Endothelial cell of hepatic sinusoid (primary cell): ENCODE measurements at regions not wholly inside any gene's neighbourhood (a gene's known extent, or its start where the extent isn't known, plus 50 kb on each side); places are given as distances from the start of the nearest gene placed in this dataset.

Experiments
- in situ Hi-C: cut with HindIII; loops from 2 replicates; pipeline ENCODE4 v1.10.0; 2017; ENCODE audit warnings: low sequenced_read_pairs

DNA sequence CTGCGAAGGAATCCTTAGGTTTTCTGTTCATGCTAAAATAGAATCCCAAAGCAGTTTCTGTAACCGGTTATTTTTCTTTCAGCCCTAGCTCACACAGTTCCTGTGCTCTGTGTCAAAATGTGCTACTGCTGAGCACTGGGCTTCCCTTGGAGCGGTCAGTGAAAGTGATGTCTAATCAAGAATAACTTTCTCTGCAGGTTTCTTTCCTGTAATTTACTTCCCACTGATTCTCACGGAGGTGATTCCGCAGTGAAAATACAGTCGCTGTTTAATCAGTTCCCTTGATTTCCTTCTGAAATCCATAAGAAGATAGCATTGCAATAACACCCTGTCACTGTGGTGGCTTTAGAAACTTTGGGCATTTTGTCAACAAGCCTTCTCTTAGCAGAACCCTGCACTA, 112.0 kb upstream of the ISL1 start:
- in situ Hi-C loops, result no loop called here

DNA sequence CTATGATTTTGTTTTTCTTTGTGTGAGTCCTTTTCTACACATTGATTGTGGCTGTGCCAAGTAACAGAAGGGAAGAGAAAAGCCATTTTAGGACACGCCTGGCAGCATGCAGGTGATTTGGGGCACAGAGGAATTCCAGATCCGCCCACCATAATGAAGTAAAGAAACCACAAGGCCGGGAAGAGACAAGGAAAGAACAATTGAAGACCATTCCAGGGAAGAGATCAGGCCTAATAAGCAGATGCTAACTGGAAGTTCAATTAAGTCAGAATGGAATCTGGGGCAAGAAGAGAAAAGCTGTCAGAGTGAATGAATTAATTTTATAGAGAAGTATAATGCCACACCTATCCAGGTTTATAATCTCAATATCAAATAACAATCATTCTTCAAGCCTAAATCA, 110.2 kb upstream of the ISL1 start:
- in situ Hi-C loops, result no loop called here

DNA sequence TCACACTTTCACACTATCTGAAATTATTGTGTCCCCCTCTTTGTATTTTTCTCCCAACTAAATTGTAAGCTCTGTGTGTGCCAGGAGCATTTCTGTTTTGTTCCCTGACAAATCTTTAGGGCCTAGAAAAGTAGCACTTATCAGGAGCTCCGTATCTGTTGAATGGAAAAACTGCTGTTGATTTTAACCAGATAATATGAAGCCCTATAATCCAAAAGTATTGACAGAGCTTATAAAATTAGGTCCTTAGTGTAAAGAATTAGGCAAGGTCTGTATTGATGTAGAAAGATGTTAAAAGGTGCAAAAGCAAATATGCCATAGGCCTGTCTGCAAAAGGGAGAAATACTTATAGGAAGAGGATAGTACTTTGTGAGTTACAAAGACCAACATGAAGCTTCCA, 109.4 kb upstream of the ISL1 start:
- in situ Hi-C loops, result no loop called here

DNA sequence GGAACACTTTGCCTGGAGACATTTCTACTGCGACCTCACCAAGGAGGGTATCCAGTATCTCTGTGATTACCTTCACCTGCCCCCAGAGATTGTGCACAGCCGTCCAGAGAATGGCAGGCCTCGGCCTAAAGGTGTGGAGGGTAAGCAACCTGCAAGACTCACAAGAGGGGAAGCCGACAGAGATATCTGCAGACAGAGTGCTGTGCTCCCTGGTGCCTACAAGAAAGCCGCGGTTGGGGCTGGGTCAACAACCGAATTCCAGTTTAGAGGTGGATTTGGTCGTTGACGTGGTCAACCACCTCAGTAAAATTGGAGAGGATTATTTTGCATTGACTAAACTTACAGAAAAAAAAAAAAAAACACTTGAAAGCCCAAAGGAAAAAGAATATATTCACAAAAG, 107.8 kb upstream of the ISL1 start:
- in situ Hi-C loops, result no loop called here

DNA sequence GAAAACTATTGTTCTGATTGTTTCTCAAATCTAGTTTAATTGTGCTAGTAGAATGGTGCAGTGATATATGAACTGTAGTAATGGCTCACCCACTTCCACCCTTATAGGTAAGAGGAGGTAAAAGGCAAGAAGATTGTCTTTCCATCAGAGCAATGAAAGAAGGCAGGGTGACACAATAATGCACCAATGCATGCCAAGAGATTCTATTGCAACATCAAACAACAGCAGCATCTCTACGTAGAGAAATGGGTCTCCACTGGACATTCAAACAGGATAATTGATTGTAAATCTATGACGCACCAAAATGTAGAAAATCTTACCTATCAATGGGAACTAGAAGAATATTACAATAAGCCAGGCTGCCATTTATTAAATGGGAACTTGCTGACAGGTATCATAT, 107.0 kb upstream of the ISL1 start:
- in situ Hi-C loops, result no loop called here

DNA sequence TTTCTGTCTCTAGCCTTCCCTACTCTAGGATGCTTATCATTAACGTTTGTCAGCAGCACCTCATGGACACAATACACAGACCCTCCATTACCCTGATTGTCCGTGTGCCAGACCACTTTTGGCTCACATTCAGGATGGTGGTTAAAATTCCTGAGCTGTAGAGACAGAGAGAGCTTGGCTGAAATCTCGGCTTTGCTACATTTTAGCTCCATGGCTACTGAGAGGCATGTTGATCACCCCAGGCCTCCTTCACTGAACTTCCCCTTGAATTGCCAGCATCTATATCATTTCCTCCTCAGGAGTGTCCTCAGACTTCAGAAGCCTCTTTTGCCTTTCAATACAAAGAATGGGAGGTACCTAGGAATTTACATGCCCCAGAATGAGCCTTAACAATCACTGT, 104.7 kb upstream of the ISL1 start:
- in situ Hi-C loops, result no loop called here

DNA sequence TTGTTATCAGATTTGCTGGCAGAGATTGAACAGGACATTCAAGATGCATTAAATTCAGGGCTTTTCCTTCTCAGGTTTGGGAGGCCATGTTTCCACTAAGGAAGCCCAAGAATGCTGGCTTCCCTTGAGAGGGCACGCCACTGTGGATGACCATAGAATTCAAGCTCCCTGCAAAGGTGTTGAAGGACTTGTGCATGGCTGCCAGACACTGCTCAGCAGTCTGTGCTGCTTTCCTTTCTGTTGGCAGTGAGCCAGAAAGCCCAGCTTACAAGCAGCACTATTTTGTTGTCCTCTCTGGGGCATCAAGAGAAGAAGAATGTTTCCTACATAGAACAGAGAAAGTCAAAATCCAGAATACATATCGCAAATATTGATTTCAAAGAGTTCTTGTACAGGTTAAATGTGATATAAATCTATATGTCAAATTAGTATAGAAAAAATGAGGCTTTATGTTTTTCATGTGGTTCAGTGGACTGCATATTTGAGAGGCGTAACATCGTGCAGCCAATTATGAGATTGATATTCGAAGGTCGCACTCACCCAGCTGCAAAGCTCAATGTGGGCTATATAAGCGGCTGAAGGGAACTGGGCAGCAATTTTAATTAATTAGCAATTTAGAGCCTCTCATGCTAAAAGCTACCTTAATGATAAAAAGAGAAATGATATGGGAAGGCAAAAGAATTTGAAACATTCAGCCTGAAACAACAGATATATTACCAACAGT, 103.1 kb upstream of the ISL1 start:
- in situ Hi-C loops, result no loop called here

DNA sequence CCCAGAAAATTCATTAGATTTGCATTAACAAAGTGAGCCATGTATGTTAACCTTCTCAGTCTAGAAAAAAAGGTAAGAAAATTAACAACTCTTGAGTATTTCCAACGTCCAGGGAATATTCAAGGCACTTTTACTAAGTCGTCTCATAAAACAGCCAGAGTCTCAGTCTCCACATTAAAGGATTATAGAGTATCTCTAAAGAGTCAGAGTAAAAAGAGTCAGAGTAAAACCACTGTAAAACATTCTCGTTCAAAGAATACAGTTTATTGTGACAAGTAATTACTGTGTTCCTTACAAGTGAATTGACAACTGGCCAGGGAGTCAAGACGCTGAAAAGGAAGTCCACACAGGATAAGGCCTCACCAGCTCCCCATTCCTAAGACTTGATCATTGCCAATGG, 97.2 kb upstream of the ISL1 start:
- in situ Hi-C loops, result no loop called here

DNA sequence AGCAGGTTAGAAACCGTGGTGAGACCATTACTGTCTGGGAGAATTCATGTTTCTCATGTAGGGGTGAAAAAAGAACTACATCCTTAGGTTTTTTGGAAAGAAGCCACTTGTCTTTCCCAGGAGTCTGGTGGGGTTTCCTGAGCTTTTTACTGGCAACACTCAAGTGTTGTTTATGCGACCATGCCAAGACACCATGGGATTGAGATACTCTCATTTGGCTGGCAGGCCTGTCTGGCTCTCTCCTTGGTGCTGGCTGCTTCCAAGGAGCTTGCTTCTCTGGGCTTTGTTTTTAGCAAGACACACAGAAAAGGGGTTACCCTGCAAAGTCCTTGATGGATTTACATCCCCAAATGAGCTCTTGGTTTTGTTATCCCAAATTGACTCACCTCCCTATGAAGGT, 80.9 kb upstream of the ISL1 start:
- in situ Hi-C loops, result no loop called here

DNA sequence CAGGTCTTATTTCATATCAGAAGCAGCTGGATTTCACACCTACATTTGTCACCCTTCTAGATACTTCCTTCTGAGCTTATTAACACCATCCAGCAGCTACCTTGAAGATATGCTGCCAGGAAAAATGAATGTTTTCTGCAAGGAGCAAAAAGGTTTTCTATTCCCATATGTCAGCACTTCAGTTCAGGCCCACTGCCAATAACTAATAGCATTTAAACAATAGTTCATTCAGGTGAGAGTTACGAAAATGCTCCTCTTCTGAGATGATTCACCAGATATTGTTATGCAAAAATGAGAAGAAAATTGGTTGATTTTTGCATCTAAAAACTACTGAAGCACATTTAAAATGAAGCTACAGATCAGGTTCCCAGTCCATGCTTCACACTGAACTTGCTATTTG, 56.4 kb upstream of the ISL1 start:
- in situ Hi-C loops, result no loop called here
